HG03095 (cell line): ENCODE measurements at regions not wholly inside any gene's neighbourhood (a gene's known extent, or its start where the extent isn't known, plus 50 kb on each side); places are given as distances from the start of the nearest gene placed in this dataset.
A peak's percentile ranks its signal among the peaks of the same experiment; 100 is the strongest.
"Not testable (repeated sequence)": the region's sequence is repeated elsewhere in the genome, so short reads cannot be mapped to it uniquely, and the experiment has no call there.

Experiments used
- ATAC-seq: cut with Tn5 transposase; IDR thresholded peaks from one replicate; pipeline ENCODE4 v1.9.1; 2021; ENCODE audit warnings: moderate library complexity; ENCODE audit not compliant: unreplicated experiment

GRCh38 chr3:107216229-107216628 lies 161.0 kb upstream of the CCDC54 start:
- ATAC-seq: no peak

GRCh38 chr3:107216711-107217110 lies 160.5 kb upstream of the CCDC54 start:
- no peak for ATAC-seq

- no peak for ATAC-seq
Observed at GRCh38 chr3:107217172-107217571, 160.1 kb upstream of the CCDC54 start.

GRCh38 chr3:107218864-107219269 lies 158.4 kb upstream of the CCDC54 start:
- ATAC-seq: no peak

GRCh38 chr3:107220538-107220937 lies 156.7 kb upstream of the CCDC54 start:
- no peak for ATAC-seq

- no peak for ATAC-seq
Observed at GRCh38 chr3:107221856-107222255, 155.4 kb upstream of the CCDC54 start.

GRCh38 chr3:107222907-107223306 lies 154.3 kb upstream of the CCDC54 start:
- ATAC-seq: no peak

- ATAC-seq: no peak
Observed at GRCh38 chr3:107224026-107224596, 153.1 kb upstream of the CCDC54 start.

- no peak for ATAC-seq
Observed at GRCh38 chr3:107227091-107227490, 150.1 kb upstream of the CCDC54 start.

GRCh38 chr3:107233877-107234276 lies 143.4 kb upstream of the CCDC54 start:
- ATAC-seq: not testable (repeated sequence)

GRCh38 chr3:107235193-107235927 lies 141.9 kb upstream of the CCDC54 start:
- ATAC-seq: no peak

- ATAC-seq: peak; percentile 66
Observed at GRCh38 chr3:107235928-107236315, 141.3 kb upstream of the CCDC54 start.

- ATAC-seq: no peak
Observed at GRCh38 chr3:107236655-107237337, 140.4 kb upstream of the CCDC54 start.

- no peak for ATAC-seq
Observed at GRCh38 chr3:107238787-107239186, 138.5 kb upstream of the CCDC54 start.

- ATAC-seq: no peak
Observed at GRCh38 chr3:107239703-107240102, 137.5 kb upstream of the CCDC54 start.

GRCh38 chr3:107240183-107241091 lies 136.8 kb upstream of the CCDC54 start:
- ATAC-seq: peak; percentile 89

GRCh38 chr3:107241217-107241616 lies 136.0 kb upstream of the CCDC54 start:
- ATAC-seq: peak; percentile 51

- ATAC-seq: no peak
Observed at GRCh38 chr3:107242579-107242978, 134.7 kb upstream of the CCDC54 start.

GRCh38 chr3:107247116-107247515 lies 130.1 kb upstream of the CCDC54 start:
- no peak for ATAC-seq

GRCh38 chr3:107249132-107249531 lies 128.1 kb upstream of the CCDC54 start:
- ATAC-seq: no peak

GRCh38 chr3:107250221-107250620 lies 127.0 kb upstream of the CCDC54 start:
- no peak for ATAC-seq
